ENCODE measurements at regions not wholly inside any gene's neighbourhood (a gene's known extent, or its start where the extent isn't known, plus 50 kb on each side); places are given as distances from the start of the nearest gene placed in this dataset.
"Not testable (repeated sequence)": the region's sequence is repeated elsewhere in the genome, so short reads cannot be mapped to it uniquely, and the experiment has no call there.

- DNase-seq (ENCODE audit: low spot score), result no peak
Observed at GRCh38 chr2:9708683-9709538, 78.1 kb upstream of the YWHAQ start.

GRCh38 chr2:9709539-9710285 is 78.9 kb upstream of the YWHAQ start:
- DNase-seq (ENCODE audit: low spot score), result no peak

- DNase-seq (ENCODE audit: low spot score), result no peak
Observed at GRCh38 chr2:9710311-9710710, 79.5 kb upstream of the YWHAQ start.

- DNase-seq (ENCODE audit: low spot score), result no peak
Observed at GRCh38 chr2:9712263-9712662, 81.5 kb upstream of the YWHAQ start.

GRCh38 chr2:9714630-9715214 is 83.9 kb upstream of the YWHAQ start:
- no peak for DNase-seq (ENCODE audit: low spot score)

- no peak for DNase-seq (ENCODE audit: low spot score)
Observed at GRCh38 chr2:9715238-9715637, 84.4 kb upstream of the YWHAQ start.

- no peak for DNase-seq (ENCODE audit: low spot score)
Observed at GRCh38 chr2:9717886-9718451, 87.2 kb upstream of the YWHAQ start.

GRCh38 chr2:9720352-9721093 is 89.7 kb upstream of the YWHAQ start:
- DNase-seq (ENCODE audit: low spot score), result no peak

GRCh38 chr2:9721344-9721743 is 90.5 kb upstream of the YWHAQ start:
- DNase-seq (ENCODE audit: low spot score), result no peak

GRCh38 chr2:9722451-9722850 is 91.7 kb upstream of the YWHAQ start:
- no peak for DNase-seq (ENCODE audit: low spot score)

- DNase-seq (ENCODE audit: low spot score), result no peak
Observed at GRCh38 chr2:9724565-9724964, 93.8 kb upstream of the YWHAQ start.

GRCh38 chr2:9725106-9725505 is 94.3 kb upstream of the YWHAQ start:
- no peak for DNase-seq (ENCODE audit: low spot score)

- DNase-seq (ENCODE audit: low spot score), result not testable (repeated sequence)
Observed at GRCh38 chr2:9726016-9726415, 95.2 kb upstream of the YWHAQ start.

- not testable (repeated sequence) for DNase-seq (ENCODE audit: low spot score)
Observed at GRCh38 chr2:9730523-9730922, 99.7 kb upstream of the YWHAQ start.

- no peak for DNase-seq (ENCODE audit: low spot score)
Observed at GRCh38 chr2:9732824-9733223, 102.0 kb upstream of the YWHAQ start.

GRCh38 chr2:9734308-9734707 is 103.5 kb upstream of the YWHAQ start:
- DNase-seq (ENCODE audit: low spot score), result no peak

GRCh38 chr2:9735335-9735734 is 104.5 kb upstream of the YWHAQ start:
- no peak for DNase-seq (ENCODE audit: low spot score)

- DNase-seq (ENCODE audit: low spot score), result no peak
Observed at GRCh38 chr2:9736021-9736420, 105.2 kb upstream of the YWHAQ start.

- peak; percentile 85 for DNase-seq (ENCODE audit: low spot score)
Observed at GRCh38 chr2:9737053-9737875, 106.0 kb upstream of the TAF1B start.

GRCh38 chr2:9738062-9738461 is 105.2 kb upstream of the TAF1B start:
- DNase-seq (ENCODE audit: low spot score), result no peak

Data from hepatic stellate cell (primary cell).